NB4 (cell line): ENCODE measurements at regions not wholly inside any gene's neighbourhood (a gene's known extent, or its start where the extent isn't known, plus 50 kb on each side); places are given as distances from the start of the nearest gene placed in this dataset.
"Not testable (repeated sequence)": the region's sequence is repeated elsewhere in the genome, so short reads cannot be mapped to it uniquely, and the experiment has no call there.

Source experiments
- CTCF ChIP-seq: IDR thresholded peaks from one replicate; pipeline ENCODE4 v1.5.1; 2012; ENCODE audit warnings: low read depth, low read length
- POLR2A ChIP-seq: IDR thresholded peaks from 2 replicates; pipeline ENCODE4 v1.6.1; 2011; ENCODE audit warnings: mild to moderate bottlenecking; ENCODE audit not compliant: insufficient read length; ENCODE audit errors: extremely low read depth

DNA sequence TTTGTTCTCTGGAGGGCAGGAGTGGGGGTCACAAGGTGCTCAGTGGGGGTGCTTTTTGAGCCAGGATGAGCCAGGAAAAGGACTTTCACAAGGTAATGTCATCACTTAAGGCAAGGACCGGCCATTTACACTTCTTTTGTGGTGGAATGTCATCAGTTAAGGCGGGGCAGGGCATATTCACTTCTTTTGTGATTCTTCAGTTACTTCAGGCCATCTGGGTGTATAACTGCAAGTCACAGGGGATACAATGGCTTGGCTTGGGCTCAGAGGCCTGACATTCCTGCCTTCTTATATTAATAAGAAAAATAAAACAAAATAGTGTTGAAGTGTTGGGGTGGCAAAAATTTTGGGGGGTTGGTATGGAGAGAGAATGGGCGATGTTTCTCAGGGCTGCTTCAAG lies 841.8 kb downstream of the SLITRK5 start:
- not testable (repeated sequence) for TF ChIP-seq CTCF, POLR2A
